ENCODE measurements at regions not wholly inside any gene's neighbourhood (a gene's known extent, or its start where the extent isn't known, plus 50 kb on each side); places are given as distances from the start of the nearest gene placed in this dataset.
A peak's percentile ranks its signal among the peaks of the same experiment; 100 is the strongest.

DNA sequence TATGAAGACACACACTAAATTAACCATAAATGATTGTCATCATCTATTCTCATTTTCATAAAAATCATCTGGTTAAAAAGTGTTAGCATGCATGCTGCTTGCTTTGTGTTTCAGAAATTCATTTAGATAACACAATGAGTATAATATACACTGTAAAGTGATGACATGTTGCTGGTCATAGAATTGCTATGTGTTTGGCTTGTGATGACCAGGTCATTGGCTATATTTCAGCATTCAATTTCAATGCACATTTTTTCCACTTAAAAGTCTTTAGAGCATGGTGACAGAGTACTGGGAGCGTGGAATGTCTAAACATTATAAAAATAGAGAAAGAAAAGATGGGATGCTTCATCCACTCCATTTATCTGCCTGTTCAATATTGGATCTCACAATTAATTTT lies 1291.1 kb upstream of the MAP3K7 start:
- Histone ChIP-seq H3K36me3 (no peaks in the 10 kb centered on the region), H3K9me3 (replicated peaks) (no peaks in the 10 kb centered on the region), H3K27me3 (no peaks in the 10 kb centered on the region), H3K4me1 (no peaks in the 10 kb centered on the region), H3K4me3 (no peak overlapping the region), H3K27ac (no peak overlapping the region)
- DNase-seq, result no peak

GRCh38 chr6:91874971-91875370 lies 1288.1 kb upstream of the MAP3K7 start:
- no peaks in the 10 kb centered on the region for H3K9me3 ChIP-seq (replicated peaks)
- no peak overlapping the region for H3K4me3 ChIP-seq
- no peaks in the 10 kb centered on the region for H3K4me1 ChIP-seq
- no peaks in the 10 kb centered on the region for H3K27me3 ChIP-seq
- no peaks in the 10 kb centered on the region for H3K36me3 ChIP-seq
- no peak overlapping the region for H3K27ac ChIP-seq
- DNase-seq, result no peak

- Histone ChIP-seq H3K27me3 (no peaks in the 10 kb centered on the region), H3K36me3 (no peaks in the 10 kb centered on the region), H3K4me3 (no peak overlapping the region), H3K4me1 (no peaks in the 10 kb centered on the region), H3K27ac (no peak overlapping the region), H3K9me3 (replicated peaks) (no peaks in the 10 kb centered on the region)
- no peak for DNase-seq
Measured at GRCh38 chr6:91868539-91869202, 1281.8 kb upstream of the MAP3K7 start.

DNA sequence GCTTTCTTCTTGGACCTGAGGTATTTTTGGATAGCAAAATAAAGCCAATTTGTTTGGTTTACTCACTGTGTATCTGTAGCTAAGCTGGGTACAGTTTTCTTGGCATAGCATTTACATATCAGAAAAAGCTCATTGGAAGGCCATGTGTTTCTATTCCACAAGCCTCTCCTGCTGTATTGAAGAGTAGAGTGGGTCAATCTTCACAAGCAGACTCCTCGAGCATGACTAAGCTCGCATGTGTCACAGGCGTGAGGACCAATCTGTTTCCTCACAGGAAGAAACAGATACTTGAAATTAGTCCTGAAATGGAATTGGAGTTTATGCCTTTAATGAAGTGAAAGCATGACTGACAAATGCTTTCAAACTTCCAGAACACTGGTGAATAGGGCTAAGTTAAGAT lies 1279.0 kb upstream of the MAP3K7 start:
- no peaks in the 10 kb centered on the region for H3K27me3 ChIP-seq
- no peak for DNase-seq
- H3K27ac ChIP-seq, result no peak overlapping the region
- H3K36me3 ChIP-seq, result no peaks in the 10 kb centered on the region
- peaks cover 7% of the 10 kb centered on the region for H3K4me1 ChIP-seq
- H3K9me3 ChIP-seq (replicated peaks), result no peaks in the 10 kb centered on the region
- H3K4me3 ChIP-seq, result no peak overlapping the region

GRCh38 chr6:91864911-91865310 lies 1278.0 kb upstream of the MAP3K7 start:
- H3K27me3 ChIP-seq, result no peaks in the 10 kb centered on the region
- H3K36me3 ChIP-seq, result no peaks in the 10 kb centered on the region
- no peak for DNase-seq
- no peak overlapping the region for H3K27ac ChIP-seq
- no peaks in the 10 kb centered on the region for H3K9me3 ChIP-seq (replicated peaks)
- H3K4me3 ChIP-seq, result no peak overlapping the region
- peaks cover 16% of the 10 kb centered on the region for H3K4me1 ChIP-seq

DNA sequence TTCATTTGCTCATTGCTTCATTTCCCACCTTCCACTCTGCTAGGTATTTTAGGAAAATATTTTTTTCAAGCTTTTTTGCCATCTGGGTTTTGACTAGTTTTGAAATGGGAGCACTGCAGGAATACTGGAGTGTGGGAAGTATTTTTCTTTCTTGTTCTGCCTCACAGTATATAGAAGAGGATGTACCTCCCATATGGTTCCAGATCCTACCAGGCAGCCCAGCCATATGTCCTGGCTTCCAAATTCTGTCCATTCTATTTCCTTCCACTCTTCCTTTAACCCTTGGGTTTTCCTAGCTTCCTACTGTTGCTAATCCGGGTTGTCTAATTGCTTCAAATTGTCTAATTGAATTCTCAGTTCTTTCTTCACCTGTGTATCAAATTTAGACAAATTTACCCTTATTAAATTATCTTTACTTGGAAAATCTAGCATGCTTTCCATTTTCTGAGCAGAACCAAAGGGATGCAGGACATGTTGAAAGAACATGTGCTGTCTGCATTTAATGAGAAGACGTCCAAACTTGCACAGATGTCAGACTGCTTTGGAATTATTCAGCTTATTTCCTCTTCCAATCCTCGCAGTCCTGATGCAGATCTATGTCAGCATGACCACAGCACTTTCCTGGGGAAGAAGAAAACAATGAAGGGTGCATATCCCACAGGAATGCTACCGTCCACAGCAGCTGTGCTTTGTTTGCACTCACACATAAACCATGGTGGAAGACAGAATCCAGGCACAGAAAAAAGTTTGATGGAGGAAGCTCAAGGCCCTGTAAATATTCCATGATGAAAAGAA lies 1273.9 kb upstream of the MAP3K7 start:
- Histone ChIP-seq H3K27ac (peak overlapping the region; percentile 80), H3K9me3 (replicated peaks) (no peaks in the 10 kb centered on the region), H3K27me3 (no peaks in the 10 kb centered on the region), H3K4me3 (no peak overlapping the region), H3K4me1 (peaks cover 21% of the 10 kb centered on the region), H3K36me3 (no peaks in the 10 kb centered on the region)
- DNase-seq, result peak; percentile 84 to 93

- Histone ChIP-seq H3K4me1 (no peaks in the 10 kb centered on the region; the same call in 1 of the 2 replicates), H3K9me3 (replicated peaks) (no peaks in the 10 kb centered on the region), H3K36me3 (no peaks in the 10 kb centered on the region), H3K27ac (no peak overlapping the region), H3K4me3 (no peak overlapping the region), H3K27me3 (no peaks in the 10 kb centered on the region)
- DNase-seq, result no peak
Measured at GRCh38 chr6:91852252-91852651, 1265.4 kb upstream of the MAP3K7 start.

- Histone ChIP-seq H3K4me3 (no peak overlapping the region), H3K27me3 (no peaks in the 10 kb centered on the region), H3K27ac (no peak overlapping the region), H3K9me3 (replicated peaks) (no peaks in the 10 kb centered on the region), H3K36me3 (no peaks in the 10 kb centered on the region), H3K4me1 (no peaks in the 10 kb centered on the region)
- no peak for DNase-seq
Measured at GRCh38 chr6:91834813-91835212, 1247.9 kb upstream of the MAP3K7 start.

DNA sequence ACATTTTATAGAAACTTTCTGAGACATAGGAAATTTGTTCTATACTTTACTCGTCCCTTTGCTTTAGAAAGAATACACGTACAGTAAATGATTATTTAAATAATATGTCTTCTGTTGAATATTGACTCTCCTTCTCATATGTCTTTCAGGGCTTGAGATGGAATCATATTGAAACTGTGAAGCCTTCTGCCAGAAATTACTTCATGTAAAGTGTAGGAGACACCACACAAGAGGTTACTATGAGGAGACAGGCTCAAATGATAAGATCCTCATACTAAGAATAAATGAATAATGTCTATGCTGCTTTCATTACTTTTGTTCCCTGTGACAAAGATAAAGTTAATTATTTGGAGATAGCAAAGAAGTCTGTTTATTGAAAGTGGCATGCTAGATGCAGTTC lies 1240.3 kb upstream of the MAP3K7 start:
- no peak for DNase-seq
- H3K27me3 ChIP-seq, result no peaks in the 10 kb centered on the region
- H3K4me3 ChIP-seq, result no peak overlapping the region
- H3K36me3 ChIP-seq, result no peaks in the 10 kb centered on the region
- no peaks in the 10 kb centered on the region for H3K9me3 ChIP-seq (replicated peaks)
- no peak overlapping the region for H3K27ac ChIP-seq
- H3K4me1 ChIP-seq, result no peaks in the 10 kb centered on the region

DNA sequence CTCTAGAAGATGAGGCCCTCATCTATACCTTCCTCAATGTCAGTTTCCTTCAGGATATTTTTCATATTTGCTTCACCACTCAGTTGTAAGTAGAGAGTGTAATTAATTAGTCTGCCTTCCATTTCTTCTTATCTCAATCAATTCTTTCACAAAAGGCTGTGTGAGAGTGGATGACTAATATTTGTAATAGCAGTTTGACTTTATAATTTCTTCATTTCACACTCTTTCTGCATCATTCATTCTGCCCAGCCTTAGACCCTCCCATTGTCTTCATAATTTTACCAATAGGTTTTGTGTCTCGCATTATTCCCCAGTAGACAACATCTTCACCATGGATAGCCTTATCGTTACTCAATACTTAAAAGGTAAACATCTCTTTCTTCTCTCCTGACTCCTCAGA lies 1239.3 kb upstream of the MAP3K7 start:
- no peaks in the 10 kb centered on the region for H3K27me3 ChIP-seq
- no peaks in the 10 kb centered on the region for H3K9me3 ChIP-seq (replicated peaks)
- H3K36me3 ChIP-seq, result no peaks in the 10 kb centered on the region
- H3K4me1 ChIP-seq, result no peaks in the 10 kb centered on the region
- H3K27ac ChIP-seq, result no peak overlapping the region
- no peak for DNase-seq
- H3K4me3 ChIP-seq, result no peak overlapping the region

- H3K9me3 ChIP-seq (replicated peaks), result no peaks in the 10 kb centered on the region
- no peaks in the 10 kb centered on the region for H3K4me1 ChIP-seq
- no peak overlapping the region for H3K4me3 ChIP-seq
- no peaks in the 10 kb centered on the region for H3K36me3 ChIP-seq
- H3K27me3 ChIP-seq, result no peaks in the 10 kb centered on the region
- DNase-seq, result peak in 1 of 2 experiments; percentile 28
- no peak overlapping the region for H3K27ac ChIP-seq
Measured at GRCh38 chr6:91824331-91824730, 1237.5 kb upstream of the MAP3K7 start.

- Histone ChIP-seq H3K4me1 (no peaks in the 10 kb centered on the region), H3K9me3 (replicated peaks) (no peaks in the 10 kb centered on the region), H3K27ac (no peak overlapping the region), H3K36me3 (no peaks in the 10 kb centered on the region), H3K4me3 (no peak overlapping the region), H3K27me3 (no peaks in the 10 kb centered on the region)
- DNase-seq, result no peak
Measured at GRCh38 chr6:91822581-91822980, 1235.7 kb upstream of the MAP3K7 start.

GRCh38 chr6:91816335-91816734 lies 1229.5 kb upstream of the MAP3K7 start:
- Histone ChIP-seq H3K9me3 (replicated peaks) (no peaks in the 10 kb centered on the region), H3K36me3 (no peaks in the 10 kb centered on the region), H3K27ac (no peak overlapping the region), H3K4me1 (peaks cover 5% of the 10 kb centered on the region; the same call in 1 of the 2 replicates), H3K4me3 (no peak overlapping the region), H3K27me3 (no peaks in the 10 kb centered on the region)
- DNase-seq, result no peak

GRCh38 chr6:91813641-91814040 lies 1226.8 kb upstream of the MAP3K7 start:
- Histone ChIP-seq H3K27me3 (no peaks in the 10 kb centered on the region), H3K4me1 (peaks cover 5% of the 10 kb centered on the region; the same call in 1 of the 2 replicates), H3K9me3 (replicated peaks) (no peaks in the 10 kb centered on the region; the same call in 1 of the 2 replicates), H3K4me3 (no peak overlapping the region), H3K27ac (no peak overlapping the region), H3K36me3 (no peaks in the 10 kb centered on the region)
- no peak for DNase-seq

DNA sequence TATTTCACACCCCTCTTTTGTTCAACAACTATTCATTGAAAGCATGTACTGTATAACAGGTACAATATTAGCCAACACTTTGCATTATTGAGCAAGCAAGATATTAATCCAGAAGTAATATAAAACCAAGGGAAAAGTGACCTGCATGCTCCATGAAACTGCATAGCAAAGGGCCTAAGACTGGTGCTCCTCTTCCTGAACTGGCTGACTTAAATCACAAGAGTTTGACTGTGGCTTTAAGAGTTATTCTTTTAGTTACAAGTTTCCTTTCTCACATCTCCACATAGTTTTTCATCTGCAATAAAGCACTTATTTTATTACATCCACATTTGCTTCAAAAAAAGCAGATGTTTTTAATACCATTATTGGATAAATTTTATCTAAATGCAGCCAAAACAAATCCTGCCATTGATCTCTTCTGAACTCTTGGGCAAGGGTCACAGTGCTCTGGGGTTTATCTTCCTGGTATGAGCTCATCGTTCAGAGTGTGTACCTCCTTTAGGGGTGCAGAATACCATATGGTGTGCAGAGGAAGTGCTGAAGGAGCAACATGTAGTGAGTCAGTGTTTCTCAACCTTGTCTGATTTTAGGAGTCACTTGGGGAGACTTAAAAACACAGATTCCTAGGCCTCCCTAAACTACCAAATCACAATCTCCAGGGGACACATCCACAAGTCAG lies 1225.9 kb upstream of the MAP3K7 start:
- DNase-seq, result peak in 1 of 2 experiments; percentile 25
- H3K27me3 ChIP-seq, result no peaks in the 10 kb centered on the region
- H3K4me3 ChIP-seq, result no peak overlapping the region
- peaks cover 5% of the 10 kb centered on the region; the same call in 1 of the 2 replicates for H3K4me1 ChIP-seq
- H3K9me3 ChIP-seq (replicated peaks), result no peaks in the 10 kb centered on the region; the same call in 1 of the 2 replicates
- H3K36me3 ChIP-seq, result no peaks in the 10 kb centered on the region
- no peak overlapping the region for H3K27ac ChIP-seq
